ENCODE measurements at regions not wholly inside any gene's neighbourhood (a gene's known extent, or its start where the extent isn't known, plus 50 kb on each side); places are given as distances from the start of the nearest gene placed in this dataset.
A peak's percentile ranks its signal among the peaks of the same experiment; 100 is the strongest.
"Not testable (repeated sequence)": the region's sequence is repeated elsewhere in the genome, so short reads cannot be mapped to it uniquely, and the experiment has no call there.

DNA sequence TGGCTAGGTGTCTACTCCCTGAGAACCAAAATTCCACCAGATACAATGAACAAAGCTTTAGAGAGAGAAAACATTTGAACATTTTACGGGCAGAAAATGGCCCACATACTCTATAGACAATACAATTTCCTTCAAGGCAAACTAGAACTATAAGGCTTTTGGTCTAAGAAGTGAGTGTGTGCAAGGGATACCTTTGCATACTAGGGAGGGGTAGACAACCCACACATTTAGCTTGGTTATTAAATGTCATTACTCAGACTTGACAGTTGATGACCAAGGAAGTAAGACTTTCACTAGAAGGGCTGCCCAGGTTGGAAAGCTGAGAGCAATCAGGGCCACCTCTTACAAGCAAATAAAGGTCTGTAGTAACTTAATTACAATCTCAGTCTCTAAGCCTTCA is 64.0 kb upstream of the PLEKHM1 start:
- H3K4me3 Mint-ChIP-seq (ENCODE audit: unreplicated experiment); H3K36me3 Mint-ChIP-seq (ENCODE audit: insufficient read depth, unreplicated experiment); H3K27me3 Mint-ChIP-seq (ENCODE audit: insufficient read depth, unreplicated experiment); intact Hi-C loops (cut with micrococcal nuclease); H3K9me3 Mint-ChIP-seq (ENCODE audit: unreplicated experiment); DNase-seq (ENCODE audit: unreplicated experiment); BruUV-seq (replicated peaks); H3K27ac Mint-ChIP-seq (ENCODE audit: low read depth, unreplicated experiment); H3K4me1 Mint-ChIP-seq (ENCODE audit: insufficient read depth, unreplicated experiment); POLR2A ChIA-PET; CTCF ChIA-PET: not testable (repeated sequence)

DNA sequence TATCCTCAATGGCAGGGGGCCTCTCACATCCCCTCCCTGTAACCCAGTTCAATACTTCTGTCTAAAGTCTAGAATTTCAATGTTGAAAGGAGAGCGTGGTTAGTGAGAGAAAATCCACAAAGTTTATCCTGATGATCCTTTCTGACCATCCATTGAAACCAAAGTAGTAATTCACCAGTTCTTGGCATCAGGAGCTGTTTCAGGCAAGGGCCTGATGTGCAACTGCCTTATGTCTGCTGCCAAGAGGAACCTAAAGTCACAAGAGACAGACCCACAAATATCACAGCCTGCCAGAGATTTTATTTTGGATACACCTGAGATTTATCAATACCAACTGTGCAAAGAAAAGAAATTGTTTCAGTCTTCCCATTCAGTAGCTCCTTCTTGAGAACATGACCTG is 68.3 kb upstream of the PLEKHM1 start:
- POLR2A ChIA-PET; H3K4me1 Mint-ChIP-seq (ENCODE audit: insufficient read depth, unreplicated experiment); H3K27me3 Mint-ChIP-seq (ENCODE audit: insufficient read depth, unreplicated experiment): not testable (repeated sequence)

DNA sequence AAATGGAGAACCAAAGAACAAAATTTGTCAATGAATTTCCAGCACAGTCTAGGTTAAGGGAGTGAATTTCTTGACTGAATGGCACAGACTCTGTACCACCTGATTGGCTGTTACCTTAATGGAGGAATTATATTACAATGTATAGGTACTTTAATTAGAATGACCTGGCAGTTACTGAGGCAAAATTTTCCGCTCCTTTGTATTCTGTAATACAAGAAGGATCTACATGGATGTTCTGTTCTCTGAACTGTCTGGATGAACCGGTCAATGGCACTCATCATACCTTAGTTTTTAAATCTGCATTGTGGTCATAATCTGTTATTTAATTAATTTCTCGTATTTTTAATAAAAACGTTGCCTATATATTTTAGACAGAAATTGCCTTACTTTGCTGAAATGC is 72.3 kb upstream of the PLEKHM1 start:
- H3K4me3 Mint-ChIP-seq (ENCODE audit: unreplicated experiment); CTCF ChIA-PET; DNase-seq (ENCODE audit: unreplicated experiment); H3K9me3 Mint-ChIP-seq (ENCODE audit: unreplicated experiment); H3K27ac Mint-ChIP-seq (ENCODE audit: low read depth, unreplicated experiment); POLR2A ChIA-PET; H3K36me3 Mint-ChIP-seq (ENCODE audit: insufficient read depth, unreplicated experiment); H3K27me3 Mint-ChIP-seq (ENCODE audit: insufficient read depth, unreplicated experiment); intact Hi-C loops (cut with micrococcal nuclease); H3K4me1 Mint-ChIP-seq (ENCODE audit: insufficient read depth, unreplicated experiment); BruUV-seq (replicated peaks): not testable (repeated sequence)

More for the DNA sequence above, 68.3 kb upstream of the PLEKHM1 start:
- H3K4me3 Mint-ChIP-seq (ENCODE audit: unreplicated experiment); DNase-seq (ENCODE audit: unreplicated experiment); BruUV-seq (replicated peaks); H3K27ac Mint-ChIP-seq (ENCODE audit: low read depth, unreplicated experiment); H3K36me3 Mint-ChIP-seq (ENCODE audit: insufficient read depth, unreplicated experiment); CTCF ChIA-PET; intact Hi-C loops (cut with micrococcal nuclease); H3K9me3 Mint-ChIP-seq (ENCODE audit: unreplicated experiment): not testable (repeated sequence)

DNA sequence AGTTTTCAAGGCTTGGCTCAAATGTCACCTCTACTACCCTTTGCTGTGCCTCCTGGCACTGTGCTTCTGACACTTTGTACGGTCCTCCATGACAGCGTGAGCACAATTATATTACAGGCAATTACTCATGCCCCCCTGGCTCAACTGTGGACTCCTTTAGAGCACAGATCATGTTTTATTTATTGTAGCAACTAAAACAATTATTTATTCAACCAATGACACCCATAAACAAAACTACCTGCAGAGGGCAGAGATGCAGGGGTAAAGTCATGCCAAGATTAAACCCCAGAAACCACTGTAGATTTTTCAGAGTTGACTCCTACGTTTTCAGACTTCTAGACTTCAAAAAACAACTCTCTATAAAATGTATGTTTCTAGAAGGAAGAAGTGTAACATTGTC is 72.8 kb upstream of the PLEKHM1 start:
- H3K27me3 Mint-ChIP-seq (ENCODE audit: insufficient read depth, unreplicated experiment); POLR2A ChIA-PET; intact Hi-C loops (cut with micrococcal nuclease); H3K4me1 Mint-ChIP-seq (ENCODE audit: insufficient read depth, unreplicated experiment); H3K27ac Mint-ChIP-seq (ENCODE audit: low read depth, unreplicated experiment); DNase-seq (ENCODE audit: unreplicated experiment); H3K36me3 Mint-ChIP-seq (ENCODE audit: insufficient read depth, unreplicated experiment); CTCF ChIA-PET; BruUV-seq (replicated peaks); H3K9me3 Mint-ChIP-seq (ENCODE audit: unreplicated experiment); H3K4me3 Mint-ChIP-seq (ENCODE audit: unreplicated experiment): not testable (repeated sequence)

DNA sequence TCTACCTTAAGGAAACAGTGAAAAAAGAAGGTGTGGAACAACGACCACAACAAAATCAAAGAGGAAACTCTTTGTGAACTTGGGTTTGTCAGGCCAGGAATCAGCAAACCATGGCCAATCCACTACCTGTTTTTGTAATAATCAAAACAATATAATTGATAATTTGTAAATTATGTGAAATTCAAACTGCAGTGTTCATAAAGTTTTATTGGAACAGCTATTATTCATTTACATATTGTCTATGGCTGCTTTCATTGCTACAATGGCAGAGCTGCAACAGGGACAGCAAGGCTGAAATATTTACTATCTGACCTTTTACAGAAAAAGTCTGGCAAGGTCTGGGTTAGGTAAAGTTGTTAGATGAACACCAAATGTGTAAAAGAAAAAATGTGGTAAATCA is 77.8 kb upstream of the PLEKHM1 start:
- H3K27ac Mint-ChIP-seq (ENCODE audit: low read depth, unreplicated experiment); DNase-seq (ENCODE audit: unreplicated experiment); H3K27me3 Mint-ChIP-seq (ENCODE audit: insufficient read depth, unreplicated experiment); intact Hi-C loops (cut with micrococcal nuclease); H3K4me3 Mint-ChIP-seq (ENCODE audit: unreplicated experiment); H3K36me3 Mint-ChIP-seq (ENCODE audit: insufficient read depth, unreplicated experiment); POLR2A ChIA-PET; BruUV-seq (replicated peaks); CTCF ChIA-PET; H3K4me1 Mint-ChIP-seq (ENCODE audit: insufficient read depth, unreplicated experiment); H3K9me3 Mint-ChIP-seq (ENCODE audit: unreplicated experiment): not testable (repeated sequence)

DNA sequence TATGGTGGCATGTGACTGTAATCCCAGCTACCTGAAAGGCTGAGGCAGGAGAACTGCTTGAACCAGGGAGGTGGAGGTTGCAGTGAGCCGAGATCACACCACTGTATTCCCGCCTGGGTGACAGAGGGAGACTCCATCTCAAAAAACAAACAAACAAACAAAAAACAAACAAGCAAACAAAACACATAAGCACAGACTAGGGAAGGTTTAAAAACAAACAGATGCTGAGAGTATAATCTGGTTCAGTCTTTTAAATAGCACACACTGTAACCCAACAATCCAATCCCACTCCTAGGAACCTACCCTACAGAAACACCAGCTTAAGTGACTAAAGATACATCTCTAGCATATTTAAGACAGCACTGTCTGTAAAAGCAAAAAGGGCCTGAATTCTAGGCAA is 82.8 kb upstream of the PLEKHM1 start:
- BruUV-seq (replicated peaks); CTCF ChIA-PET; DNase-seq (ENCODE audit: unreplicated experiment); intact Hi-C loops (cut with micrococcal nuclease); H3K27me3 Mint-ChIP-seq (ENCODE audit: insufficient read depth, unreplicated experiment); H3K36me3 Mint-ChIP-seq (ENCODE audit: insufficient read depth, unreplicated experiment); H3K9me3 Mint-ChIP-seq (ENCODE audit: unreplicated experiment); H3K4me3 Mint-ChIP-seq (ENCODE audit: unreplicated experiment): not testable (repeated sequence)
- peaks cover 40% of the 10 kb centered on the region for H3K4me1 Mint-ChIP-seq (ENCODE audit: insufficient read depth, unreplicated experiment)
- POLR2A ChIA-PET, result interaction anchor here (1.0 kb wide), 1 partner anchor 917 kb away, joined by 5 read pairs; no protein-coding TSS in a partner anchor
- H3K27ac Mint-ChIP-seq (ENCODE audit: low read depth, unreplicated experiment), result peak overlapping the region; percentile 62

DNA sequence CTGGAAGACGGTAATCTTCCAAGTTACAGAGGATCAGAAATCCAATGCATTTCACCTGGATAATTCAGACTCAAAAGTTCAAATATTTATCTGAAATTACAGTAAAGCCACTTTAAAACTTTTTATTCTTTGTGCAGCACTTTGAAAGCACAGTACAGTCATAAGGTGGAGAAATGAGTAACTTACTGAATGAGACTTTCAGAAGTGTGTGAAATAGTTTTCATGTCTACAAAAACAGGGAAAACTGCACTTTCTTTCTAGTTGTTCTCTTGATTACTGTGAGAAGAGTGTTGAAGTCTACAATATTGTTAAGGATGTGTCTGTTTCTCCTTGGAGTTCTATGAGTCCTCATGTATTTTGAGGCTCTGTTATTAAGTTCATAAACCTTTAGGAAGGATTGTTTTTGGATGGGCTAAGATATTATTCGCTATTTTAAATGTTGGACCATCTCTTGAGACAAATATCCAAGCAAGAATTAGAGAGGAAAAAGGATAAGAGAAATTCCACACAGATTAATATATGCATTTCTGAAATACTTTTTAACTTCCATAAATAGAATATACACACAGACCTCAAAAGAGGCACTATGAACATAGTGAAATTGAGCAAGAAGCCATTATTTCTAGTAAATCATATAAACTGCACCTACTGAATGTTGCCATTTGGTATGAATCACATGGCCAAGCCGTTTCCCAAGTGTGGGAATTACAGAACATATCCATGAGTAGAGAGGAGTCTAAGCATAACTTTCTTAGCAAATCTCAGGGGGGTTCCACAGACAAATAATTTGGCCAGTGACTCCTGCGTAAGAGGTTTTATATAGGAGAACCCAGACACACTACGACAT is 83.6 kb upstream of the PLEKHM1 start:
- intact Hi-C loops (cut with micrococcal nuclease), result no loop called here
- ChIA-PET POLR2A (interaction anchor here (1.0 kb wide), 1 partner anchor 916 kb away, joined by 5 read pairs; no protein-coding TSS in a partner anchor), CTCF (no interaction called here)
- Mint-ChIP-seq H3K27ac (ENCODE audit: low read depth, unreplicated experiment) (peak overlapping the region; percentile 62), H3K36me3 (ENCODE audit: insufficient read depth, unreplicated experiment) (peaks cover 8% of the 10 kb centered on the region), H3K4me1 (ENCODE audit: insufficient read depth, unreplicated experiment) (peaks cover 47% of the 10 kb centered on the region), H3K27me3 (ENCODE audit: insufficient read depth, unreplicated experiment) (no peaks in the 10 kb centered on the region), H3K4me3 (ENCODE audit: unreplicated experiment) (no peak overlapping the region), H3K9me3 (ENCODE audit: unreplicated experiment) (no peaks in the 10 kb centered on the region)
- peak; percentile 43 for DNase-seq (ENCODE audit: unreplicated experiment)
- BruUV-seq (replicated peaks), result no TSS peak
- TF ChIP-seq, protein P1, sequence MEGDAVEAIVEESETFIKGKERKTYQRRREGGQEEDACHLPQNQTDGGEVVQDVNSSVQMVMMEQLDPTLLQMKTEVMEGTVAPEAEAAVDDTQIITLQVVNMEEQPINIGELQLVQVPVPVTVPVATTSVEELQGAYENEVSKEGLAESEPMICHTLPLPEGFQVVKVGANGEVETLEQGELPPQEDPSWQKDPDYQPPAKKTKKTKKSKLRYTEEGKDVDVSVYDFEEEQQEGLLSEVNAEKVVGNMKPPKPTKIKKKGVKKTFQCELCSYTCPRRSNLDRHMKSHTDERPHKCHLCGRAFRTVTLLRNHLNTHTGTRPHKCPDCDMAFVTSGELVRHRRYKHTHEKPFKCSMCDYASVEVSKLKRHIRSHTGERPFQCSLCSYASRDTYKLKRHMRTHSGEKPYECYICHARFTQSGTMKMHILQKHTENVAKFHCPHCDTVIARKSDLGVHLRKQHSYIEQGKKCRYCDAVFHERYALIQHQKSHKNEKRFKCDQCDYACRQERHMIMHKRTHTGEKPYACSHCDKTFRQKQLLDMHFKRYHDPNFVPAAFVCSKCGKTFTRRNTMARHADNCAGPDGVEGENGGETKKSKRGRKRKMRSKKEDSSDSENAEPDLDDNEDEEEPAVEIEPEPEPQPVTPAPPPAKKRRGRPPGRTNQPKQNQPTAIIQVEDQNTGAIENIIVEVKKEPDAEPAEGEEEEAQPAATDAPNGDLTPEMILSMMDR (IDR thresholded peaks at IDR 0.05; ENCODE audit: unreplicated experiment), result no peak

Data from MCF 10A (cell line).